ENCODE measurements at regions not wholly inside any gene's neighbourhood (a gene's known extent, or its start where the extent isn't known, plus 50 kb on each side); places are given as distances from the start of the nearest gene placed in this dataset.

GRCh38 chr10:4357911-4358310, 468.1 kb upstream of the AKR1E2 start:
- no peak overlapping the region for H3K27ac ChIP-seq (ENCODE audit: low read length)
- no peaks in the 10 kb centered on the region for H3K27me3 ChIP-seq (ENCODE audit: insufficient read depth, low read length)
- no peaks in the 10 kb centered on the region for H3K36me3 ChIP-seq (ENCODE audit: insufficient read depth, low read depth, low read length)
- no peak overlapping the region for H3K4me3 ChIP-seq (ENCODE audit: low read length)
- H3K4me1 ChIP-seq (ENCODE audit: insufficient read depth, low read length) = peaks cover 4% of the 10 kb centered on the region; the same call in 1 of the 2 replicates
- no peaks in the 10 kb centered on the region for H3K9me3 ChIP-seq (ENCODE audit: insufficient read depth, low read depth, low read length)
- H3K9ac ChIP-seq (ENCODE audit: low read depth, low read length) = no peak overlapping the region

- no peak overlapping the region for H3K4me3 ChIP-seq (ENCODE audit: low read length)
- no peak overlapping the region for H3K9ac ChIP-seq (ENCODE audit: low read depth, low read length)
- peaks cover 4% of the 10 kb centered on the region for H3K4me1 ChIP-seq (ENCODE audit: insufficient read depth, low read length)
- H3K27ac ChIP-seq (ENCODE audit: low read length) = no peak overlapping the region
- no peaks in the 10 kb centered on the region for H3K27me3 ChIP-seq (ENCODE audit: insufficient read depth, low read length)
- H3K36me3 ChIP-seq (ENCODE audit: insufficient read depth, low read depth, low read length) = no peaks in the 10 kb centered on the region
- H3K9me3 ChIP-seq (ENCODE audit: insufficient read depth, low read depth, low read length) = no peaks in the 10 kb centered on the region
Measured at GRCh38 chr10:4355350-4355749, 470.7 kb upstream of the AKR1E2 start.

GRCh38 chr10:4354382-4354812, 471.6 kb upstream of the AKR1E2 start:
- H3K4me1 ChIP-seq (ENCODE audit: insufficient read depth, low read length) = peaks cover 4% of the 10 kb centered on the region
- no peak overlapping the region for H3K9ac ChIP-seq (ENCODE audit: low read depth, low read length)
- H3K27me3 ChIP-seq (ENCODE audit: insufficient read depth, low read length) = no peaks in the 10 kb centered on the region
- no peaks in the 10 kb centered on the region for H3K36me3 ChIP-seq (ENCODE audit: insufficient read depth, low read depth, low read length)
- H3K9me3 ChIP-seq (ENCODE audit: insufficient read depth, low read depth, low read length) = no peaks in the 10 kb centered on the region
- no peak overlapping the region for H3K27ac ChIP-seq (ENCODE audit: low read length)
- H3K4me3 ChIP-seq (ENCODE audit: low read length) = no peak overlapping the region

GRCh38 chr10:4353964-4354363, 472.0 kb upstream of the AKR1E2 start:
- peaks cover 4% of the 10 kb centered on the region for H3K4me1 ChIP-seq (ENCODE audit: insufficient read depth, low read length)
- H3K27me3 ChIP-seq (ENCODE audit: insufficient read depth, low read length) = no peaks in the 10 kb centered on the region
- no peak overlapping the region for H3K9ac ChIP-seq (ENCODE audit: low read depth, low read length)
- no peak overlapping the region for H3K4me3 ChIP-seq (ENCODE audit: low read length)
- H3K27ac ChIP-seq (ENCODE audit: low read length) = no peak overlapping the region
- no peaks in the 10 kb centered on the region for H3K36me3 ChIP-seq (ENCODE audit: insufficient read depth, low read depth, low read length)
- H3K9me3 ChIP-seq (ENCODE audit: insufficient read depth, low read depth, low read length) = no peaks in the 10 kb centered on the region

- Histone ChIP-seq H3K27ac (ENCODE audit: low read length) (no peak overlapping the region), H3K27me3 (ENCODE audit: insufficient read depth, low read length) (no peaks in the 10 kb centered on the region), H3K36me3 (ENCODE audit: insufficient read depth, low read depth, low read length) (no peaks in the 10 kb centered on the region), H3K4me3 (ENCODE audit: low read length) (no peak overlapping the region), H3K9me3 (ENCODE audit: insufficient read depth, low read depth, low read length) (no peaks in the 10 kb centered on the region), H3K4me1 (ENCODE audit: insufficient read depth, low read length) (peaks cover 4% of the 10 kb centered on the region), H3K9ac (ENCODE audit: low read depth, low read length) (no peak overlapping the region)
Measured at GRCh38 chr10:4353059-4353655, 472.9 kb upstream of the AKR1E2 start.

- Histone ChIP-seq H3K4me1 (ENCODE audit: insufficient read depth, low read length) (peaks cover 4% of the 10 kb centered on the region), H3K27ac (ENCODE audit: low read length) (no peak overlapping the region)
Measured at GRCh38 chr10:4352414-4352961, 473.5 kb upstream of the AKR1E2 start.

GRCh38 chr10:4351723-4352413, 474.1 kb upstream of the AKR1E2 start:
- Histone ChIP-seq H3K9ac (ENCODE audit: low read depth, low read length) (no peak overlapping the region), H3K27ac (ENCODE audit: low read length) (no peak overlapping the region), H3K4me3 (ENCODE audit: low read length) (no peak overlapping the region), H3K27me3 (ENCODE audit: insufficient read depth, low read length) (no peaks in the 10 kb centered on the region), H3K36me3 (ENCODE audit: insufficient read depth, low read depth, low read length) (no peaks in the 10 kb centered on the region), H3K9me3 (ENCODE audit: insufficient read depth, low read depth, low read length) (no peaks in the 10 kb centered on the region), H3K4me1 (ENCODE audit: insufficient read depth, low read length) (peaks cover 4% of the 10 kb centered on the region)

More at GRCh38 chr10:4352414-4352961, 473.5 kb upstream of the AKR1E2 start:
- H3K36me3 ChIP-seq (ENCODE audit: insufficient read depth, low read depth, low read length) = no peaks in the 10 kb centered on the region
- no peak overlapping the region for H3K9ac ChIP-seq (ENCODE audit: low read depth, low read length)
- no peaks in the 10 kb centered on the region for H3K27me3 ChIP-seq (ENCODE audit: insufficient read depth, low read length)
- H3K4me3 ChIP-seq (ENCODE audit: low read length) = no peak overlapping the region
- H3K9me3 ChIP-seq (ENCODE audit: insufficient read depth, low read depth, low read length) = no peaks in the 10 kb centered on the region

- H3K4me1 ChIP-seq (ENCODE audit: insufficient read depth, low read length) = peaks cover 8% of the 10 kb centered on the region; the same call in 1 of the 2 replicates
- H3K9me3 ChIP-seq (ENCODE audit: insufficient read depth, low read depth, low read length) = no peaks in the 10 kb centered on the region
- H3K36me3 ChIP-seq (ENCODE audit: insufficient read depth, low read depth, low read length) = no peaks in the 10 kb centered on the region
- no peak overlapping the region for H3K27ac ChIP-seq (ENCODE audit: low read length)
- H3K9ac ChIP-seq (ENCODE audit: low read depth, low read length) = no peak overlapping the region
- H3K4me3 ChIP-seq (ENCODE audit: low read length) = no peak overlapping the region
- H3K27me3 ChIP-seq (ENCODE audit: insufficient read depth, low read length) = no peaks in the 10 kb centered on the region
Measured at GRCh38 chr10:4347397-4347796, 478.6 kb upstream of the AKR1E2 start.

GRCh38 chr10:4345877-4346646, 479.9 kb upstream of the AKR1E2 start:
- Histone ChIP-seq H3K36me3 (ENCODE audit: insufficient read depth, low read depth, low read length) (no peaks in the 10 kb centered on the region), H3K27me3 (ENCODE audit: insufficient read depth, low read length) (no peaks in the 10 kb centered on the region), H3K9me3 (ENCODE audit: insufficient read depth, low read depth, low read length) (no peaks in the 10 kb centered on the region), H3K27ac (ENCODE audit: low read length) (no peak overlapping the region), H3K4me3 (ENCODE audit: low read length) (no peak overlapping the region), H3K4me1 (ENCODE audit: insufficient read depth, low read length) (peaks cover 8% of the 10 kb centered on the region; the same call in 1 of the 2 replicates), H3K9ac (ENCODE audit: low read depth, low read length) (no peak overlapping the region)

- no peaks in the 10 kb centered on the region for H3K36me3 ChIP-seq (ENCODE audit: insufficient read depth, low read depth, low read length)
- no peak overlapping the region for H3K9ac ChIP-seq (ENCODE audit: low read depth, low read length)
- H3K27ac ChIP-seq (ENCODE audit: low read length) = no peak overlapping the region
- no peaks in the 10 kb centered on the region for H3K9me3 ChIP-seq (ENCODE audit: insufficient read depth, low read depth, low read length)
- no peaks in the 10 kb centered on the region for H3K27me3 ChIP-seq (ENCODE audit: insufficient read depth, low read length)
- H3K4me3 ChIP-seq (ENCODE audit: low read length) = no peak overlapping the region
- H3K4me1 ChIP-seq (ENCODE audit: insufficient read depth, low read length) = peaks cover 8% of the 10 kb centered on the region; the same call in 1 of the 2 replicates
Measured at GRCh38 chr10:4344492-4344994, 481.5 kb upstream of the AKR1E2 start.

GRCh38 chr10:4343873-4344272, 482.1 kb upstream of the AKR1E2 start:
- Histone ChIP-seq H3K4me3 (ENCODE audit: low read length) (no peak overlapping the region), H3K27me3 (ENCODE audit: insufficient read depth, low read length) (no peaks in the 10 kb centered on the region), H3K9me3 (ENCODE audit: insufficient read depth, low read depth, low read length) (no peaks in the 10 kb centered on the region), H3K9ac (ENCODE audit: low read depth, low read length) (no peak overlapping the region), H3K4me1 (ENCODE audit: insufficient read depth, low read length) (peaks cover 8% of the 10 kb centered on the region; the same call in 1 of the 2 replicates), H3K36me3 (ENCODE audit: insufficient read depth, low read depth, low read length) (no peaks in the 10 kb centered on the region), H3K27ac (ENCODE audit: low read length) (no peak overlapping the region)
